Mesothelial cell of epicardium (in vitro differentiated cells): ENCODE measurements at regions not wholly inside any gene's neighbourhood (a gene's known extent, or its start where the extent isn't known, plus 50 kb on each side); places are given as distances from the start of the nearest gene placed in this dataset.

ENCODE experiments used
- DNase-seq, 2 experiments: peaks; one replicate each; pipeline ENCODE4 v3.0.0; 2021; ENCODE audit warnings: low spot score in 2 of 2; ENCODE audit not compliant: unreplicated experiment in 2 of 2
- H3K27ac Mint-ChIP-seq: 2 replicates; pipeline ENCODE4 v1.8.0; 2021; ENCODE audit warnings: mixed read lengths
- H3K27me3 Mint-ChIP-seq: 2 replicates; pipeline ENCODE4 v1.8.0; 2021; ENCODE audit warnings: low read depth, mixed read lengths
- H3K36me3 Mint-ChIP-seq: 2 replicates; pipeline ENCODE4 v1.8.0; 2021; ENCODE audit warnings: mixed read lengths
- H3K4me1 Mint-ChIP-seq: 2 replicates; pipeline ENCODE4 v1.8.0; 2021; ENCODE audit warnings: mixed read lengths
- H3K4me3 Mint-ChIP-seq: 2 replicates; pipeline ENCODE4 v1.8.0; 2021; ENCODE audit warnings: mild to moderate bottlenecking, moderate library complexity, mixed read lengths
- H3K9me3 Mint-ChIP-seq: 2 replicates; pipeline ENCODE4 v1.8.0; 2021; ENCODE audit warnings: mixed read lengths
- TF ChIP-seq, protein P1 (sequence below): fragments of 200-600 bp; sonication (generic); IDR thresholded peaks from one replicate; pipeline ENCODE4 v1.5.0; 2021; ENCODE audit warnings: antibody characterized with exemption; ENCODE audit not compliant: unreplicated experiment

DNA sequence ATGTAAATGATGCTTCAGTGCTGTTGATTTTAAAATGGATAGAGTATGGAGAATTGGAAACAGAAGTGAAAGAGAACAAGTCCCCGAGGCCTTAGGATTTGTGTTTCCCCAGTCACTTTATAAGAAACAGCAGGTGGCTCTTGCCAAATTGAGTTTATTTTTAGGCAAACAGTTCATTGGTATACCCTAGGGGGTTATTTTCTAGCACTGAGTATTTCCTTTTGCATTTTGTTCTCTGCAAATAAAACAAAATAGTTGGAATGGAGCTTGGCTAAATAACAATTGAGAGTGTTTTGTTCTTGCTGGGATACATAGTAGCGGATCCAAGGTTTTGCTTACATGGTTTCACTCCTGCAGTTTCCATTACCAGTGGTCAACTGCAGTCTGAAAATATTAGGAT is 591.1 kb upstream of the C16orf82 start:
- Mint-ChIP-seq H3K4me3 (no peak overlapping the region), H3K9me3 (peaks cover 41% of the 10 kb centered on the region), H3K4me1 (no peaks in the 10 kb centered on the region), H3K27ac (no peak overlapping the region), H3K27me3 (no peaks in the 10 kb centered on the region), H3K36me3 (peaks cover 3% of the 10 kb centered on the region)
- no peak for DNase-seq
- TF ChIP-seq, protein P1, sequence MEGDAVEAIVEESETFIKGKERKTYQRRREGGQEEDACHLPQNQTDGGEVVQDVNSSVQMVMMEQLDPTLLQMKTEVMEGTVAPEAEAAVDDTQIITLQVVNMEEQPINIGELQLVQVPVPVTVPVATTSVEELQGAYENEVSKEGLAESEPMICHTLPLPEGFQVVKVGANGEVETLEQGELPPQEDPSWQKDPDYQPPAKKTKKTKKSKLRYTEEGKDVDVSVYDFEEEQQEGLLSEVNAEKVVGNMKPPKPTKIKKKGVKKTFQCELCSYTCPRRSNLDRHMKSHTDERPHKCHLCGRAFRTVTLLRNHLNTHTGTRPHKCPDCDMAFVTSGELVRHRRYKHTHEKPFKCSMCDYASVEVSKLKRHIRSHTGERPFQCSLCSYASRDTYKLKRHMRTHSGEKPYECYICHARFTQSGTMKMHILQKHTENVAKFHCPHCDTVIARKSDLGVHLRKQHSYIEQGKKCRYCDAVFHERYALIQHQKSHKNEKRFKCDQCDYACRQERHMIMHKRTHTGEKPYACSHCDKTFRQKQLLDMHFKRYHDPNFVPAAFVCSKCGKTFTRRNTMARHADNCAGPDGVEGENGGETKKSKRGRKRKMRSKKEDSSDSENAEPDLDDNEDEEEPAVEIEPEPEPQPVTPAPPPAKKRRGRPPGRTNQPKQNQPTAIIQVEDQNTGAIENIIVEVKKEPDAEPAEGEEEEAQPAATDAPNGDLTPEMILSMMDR, result no peak

DNA sequence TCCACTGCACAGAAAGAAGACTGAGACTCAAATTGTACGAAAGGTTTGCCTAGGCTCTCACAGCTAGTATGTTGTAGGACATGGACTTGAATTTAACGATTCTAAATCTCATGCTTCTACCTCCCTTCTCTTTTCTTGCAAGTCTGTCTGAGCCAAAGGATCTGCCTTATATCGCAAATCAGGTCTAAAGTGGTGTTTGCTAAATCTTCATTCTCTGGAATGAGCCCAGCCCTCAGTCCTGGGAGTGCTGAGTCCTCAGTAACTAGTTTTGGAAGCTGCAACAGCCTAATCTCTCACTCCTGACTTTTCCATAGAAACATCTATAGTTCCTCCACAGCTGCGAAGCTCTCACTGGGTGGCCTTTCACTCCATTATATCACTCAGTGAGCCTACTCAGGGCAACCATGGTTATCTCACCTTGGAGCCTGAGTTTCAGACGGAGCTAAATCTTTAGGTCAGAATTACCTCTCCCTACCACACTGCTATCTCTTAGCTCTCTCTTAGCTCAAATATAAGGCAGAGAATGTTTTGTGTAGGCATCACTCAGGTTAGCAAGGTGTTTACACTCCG is 575.5 kb upstream of the C16orf82 start:
- Mint-ChIP-seq H3K9me3 (peaks cover 8% of the 10 kb centered on the region), H3K27me3 (peaks cover 11% of the 10 kb centered on the region), H3K4me3 (no peak overlapping the region), H3K4me1 (peaks cover 2% of the 10 kb centered on the region), H3K27ac (no peak overlapping the region), H3K36me3 (no peaks in the 10 kb centered on the region)
- TF ChIP-seq, protein P1, result no peak
- no peak for DNase-seq

DNA sequence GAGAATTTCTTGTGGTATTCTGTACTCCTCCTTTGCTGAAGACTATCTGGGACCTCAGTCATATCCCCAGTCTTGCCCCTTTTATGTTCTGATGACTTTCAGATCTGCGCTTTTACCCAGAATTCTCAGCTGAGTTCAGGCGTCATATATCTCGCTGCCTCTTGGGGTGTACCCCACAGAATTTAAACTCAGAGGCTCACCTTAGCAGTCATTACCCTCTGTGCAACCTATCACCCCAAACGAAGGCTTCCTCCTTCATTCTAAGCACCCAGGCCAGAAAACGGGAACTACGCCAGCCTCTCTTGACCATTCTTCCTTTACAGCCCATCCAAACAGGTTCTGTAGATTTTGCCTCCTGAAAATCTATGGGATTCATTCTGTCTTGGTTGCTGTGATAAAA is 574.8 kb upstream of the C16orf82 start:
- H3K9me3 Mint-ChIP-seq, result peaks cover 8% of the 10 kb centered on the region
- TF ChIP-seq, protein P1, result no peak
- DNase-seq, result no peak
- no peak overlapping the region for H3K4me3 Mint-ChIP-seq
- peaks cover 2% of the 10 kb centered on the region for H3K4me1 Mint-ChIP-seq
- peaks cover 11% of the 10 kb centered on the region for H3K27me3 Mint-ChIP-seq
- no peaks in the 10 kb centered on the region for H3K36me3 Mint-ChIP-seq
- H3K27ac Mint-ChIP-seq, result no peak overlapping the region

DNA sequence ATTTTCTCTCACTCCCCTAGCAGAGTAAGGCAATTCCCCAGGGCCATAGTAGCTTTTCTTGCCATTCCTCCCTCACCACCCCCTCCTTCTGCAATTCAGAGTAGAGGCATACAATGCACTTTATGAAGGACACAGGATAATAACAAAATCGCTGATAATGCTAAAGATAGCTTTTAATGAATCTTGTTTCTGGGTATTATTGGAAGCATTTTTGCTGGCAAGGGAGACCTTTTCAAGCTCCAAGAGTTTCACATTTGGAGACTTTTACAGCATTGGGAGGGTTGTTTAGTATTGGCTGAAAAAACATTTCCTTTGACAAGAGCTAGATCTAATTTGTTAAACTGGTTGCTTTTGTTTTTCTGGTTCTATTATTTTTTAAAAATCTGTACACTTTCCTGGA is 573.0 kb upstream of the C16orf82 start:
- no peak for DNase-seq
- Mint-ChIP-seq H3K27ac (no peak overlapping the region), H3K4me3 (no peak overlapping the region), H3K27me3 (peaks cover 11% of the 10 kb centered on the region), H3K36me3 (no peaks in the 10 kb centered on the region), H3K9me3 (no peaks in the 10 kb centered on the region), H3K4me1 (peaks cover 2% of the 10 kb centered on the region)
- TF ChIP-seq, protein P1, result no peak

DNA sequence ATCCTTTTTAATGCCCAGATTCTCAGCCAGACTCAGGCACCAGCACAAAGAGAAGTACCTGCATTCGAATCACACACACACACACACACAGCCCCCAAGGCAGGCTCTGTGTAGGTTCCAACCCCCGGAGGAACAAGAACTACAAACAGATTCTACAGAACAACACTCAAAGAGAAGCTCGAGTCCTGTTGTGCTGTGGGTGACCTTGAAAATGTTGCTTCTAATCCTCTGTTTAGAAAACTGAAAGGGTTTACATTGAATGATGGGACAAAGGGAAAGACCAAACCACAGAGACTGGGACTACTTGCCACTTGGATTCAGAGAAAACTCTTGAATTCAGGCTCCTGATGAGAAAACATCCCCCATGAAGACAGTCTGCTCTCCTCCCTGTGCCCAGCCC is 568.8 kb upstream of the C16orf82 start:
- no peak overlapping the region for H3K27ac Mint-ChIP-seq
- DNase-seq, result no peak
- TF ChIP-seq, protein P1, result no peak

DNA sequence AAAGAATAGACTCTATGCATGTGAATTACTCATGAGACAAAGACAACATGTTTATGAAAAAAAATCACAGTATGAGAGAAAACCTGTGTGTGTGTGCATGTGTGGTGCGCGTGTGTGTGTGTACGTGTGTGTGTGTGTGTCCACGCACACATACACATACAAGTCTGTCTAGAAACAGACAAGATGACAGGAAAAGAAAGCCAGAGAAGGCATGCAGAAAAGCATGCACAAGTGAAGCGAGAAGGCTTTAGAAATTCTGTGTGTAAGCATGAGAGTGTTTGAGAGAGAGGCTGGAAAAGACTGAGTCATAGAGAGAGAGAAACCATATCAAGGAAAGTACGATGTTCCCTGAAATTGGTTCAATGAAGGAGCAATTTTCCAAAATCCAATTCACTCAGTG is 566.4 kb upstream of the C16orf82 start:
- no peak for DNase-seq
- Mint-ChIP-seq H3K9me3 (no peaks in the 10 kb centered on the region), H3K27ac (no peak overlapping the region), H3K36me3 (no peaks in the 10 kb centered on the region), H3K27me3 (no peaks in the 10 kb centered on the region), H3K4me3 (no peak overlapping the region), H3K4me1 (no peaks in the 10 kb centered on the region)
- TF ChIP-seq, protein P1, result no peak

More for the DNA sequence above, 568.8 kb upstream of the C16orf82 start:
- H3K9me3 Mint-ChIP-seq, result no peaks in the 10 kb centered on the region
- no peaks in the 10 kb centered on the region for H3K36me3 Mint-ChIP-seq
- H3K4me1 Mint-ChIP-seq, result peaks cover 2% of the 10 kb centered on the region
- H3K4me3 Mint-ChIP-seq, result no peak overlapping the region
- peaks cover 3% of the 10 kb centered on the region for H3K27me3 Mint-ChIP-seq
